HepG2 (cell line): ENCODE measurements at regions not wholly inside any gene's neighbourhood (a gene's known extent, or its start where the extent isn't known, plus 50 kb on each side); places are given as distances from the start of the nearest gene placed in this dataset.

Source experiments
- KMT2B ChIP-seq: IDR thresholded peaks from 2 replicates; pipeline ENCODE4 v1.6.1; 2016; ENCODE audit warnings: missing genetic modification reagents, missing compliant biosample characterization
- MATR3 ChIP-seq: sonication (generic); formaldehyde crosslinking; IDR thresholded peaks from 2 replicates; pipeline ENCODE4 v1.4.0; 2020; ENCODE audit warnings: missing genetic modification reagents
- POLR2A ChIP-seq, 2 experiments: IDR thresholded peaks; 2 replicates each; pipeline ENCODE4 v1.6.1; 2011; ENCODE audit warnings: low read depth in 2 of 2, low read length in 2 of 2, mild to moderate bottlenecking in 1 of 2, moderate library complexity in 1 of 2; ENCODE audit not compliant: insufficient read depth in 1 of 2
- SRF ChIP-seq: IDR thresholded peaks from 2 replicates; pipeline ENCODE4 v1.6.1; 2011; ENCODE audit warnings: mild to moderate bottlenecking, low read depth, low read length, moderate library complexity
- ZFX ChIP-seq: sonication (generic); formaldehyde crosslinking; IDR thresholded peaks from 2 replicates; pipeline ENCODE4 v1.4.0; 2020; ENCODE audit warnings: mild to moderate bottlenecking, low read depth, missing genetic modification reagents, moderate library complexity
- ZMYM4 ChIP-seq: sonication (generic); formaldehyde crosslinking; IDR thresholded peaks from 2 replicates; pipeline ENCODE4 v1.8.1; 2023; ENCODE audit warnings: mild to moderate bottlenecking, missing genetic modification reagents
- ZSCAN20 ChIP-seq: sonication (generic); formaldehyde crosslinking; IDR thresholded peaks from 2 replicates; pipeline ENCODE4 v1.4.0; 2020; ENCODE audit warnings: missing genetic modification reagents, mild to moderate bottlenecking, borderline replicate concordance
- TF ChIP-seq, protein P1 (sequence below): sonication (generic); formaldehyde crosslinking; IDR thresholded peaks from 2 replicates; pipeline ENCODE4 v1.5.0; 2020; ENCODE audit warnings: missing genetic modification reagents
- TF ChIP-seq, protein P2 (sequence below): sonication (generic); formaldehyde crosslinking; IDR thresholded peaks from 2 replicates; pipeline ENCODE4 v1.5.0; 2020; ENCODE audit warnings: mild to moderate bottlenecking, missing genetic modification reagents, moderate library complexity

DNA sequence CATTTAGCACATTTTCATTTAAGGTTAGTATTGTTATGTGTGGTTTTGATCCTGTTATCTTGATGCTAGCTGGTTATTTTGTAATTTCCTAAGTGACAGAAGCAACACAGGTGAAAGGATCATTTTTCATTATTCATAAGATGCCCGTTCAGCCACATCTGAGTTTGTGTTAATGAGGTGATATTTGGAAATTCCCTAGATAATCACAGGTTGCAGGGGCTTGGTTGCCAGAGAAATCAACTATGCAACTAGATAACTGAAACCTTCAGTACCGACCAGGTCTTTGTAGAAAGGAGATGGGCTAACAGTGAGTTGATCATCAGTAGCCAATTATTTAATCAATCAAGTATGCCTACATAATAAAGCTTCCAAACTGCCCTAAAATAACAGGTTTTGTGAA lies 121.3 kb upstream of the UFM1 start:
- TF ChIP-seq, protein P1, sequence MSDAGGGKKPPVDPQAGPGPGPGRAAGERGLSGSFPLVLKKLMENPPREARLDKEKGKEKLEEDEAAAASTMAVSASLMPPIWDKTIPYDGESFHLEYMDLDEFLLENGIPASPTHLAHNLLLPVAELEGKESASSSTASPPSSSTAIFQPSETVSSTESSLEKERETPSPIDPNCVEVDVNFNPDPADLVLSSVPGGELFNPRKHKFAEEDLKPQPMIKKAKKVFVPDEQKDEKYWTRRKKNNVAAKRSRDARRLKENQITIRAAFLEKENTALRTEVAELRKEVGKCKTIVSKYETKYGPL: no peak
- no peak for TF ChIP-seq POLR2A (IDR thresholded peaks at IDR 0.05; ENCODE audit: insufficient read depth in 1 of 2, low read depth in 2 of 2, low read length in 2 of 2)
- TF ChIP-seq ZMYM4 (CRISPR knock-in tag): no peak
- no peak for TF ChIP-seq SRF
- TF ChIP-seq, protein P2, sequence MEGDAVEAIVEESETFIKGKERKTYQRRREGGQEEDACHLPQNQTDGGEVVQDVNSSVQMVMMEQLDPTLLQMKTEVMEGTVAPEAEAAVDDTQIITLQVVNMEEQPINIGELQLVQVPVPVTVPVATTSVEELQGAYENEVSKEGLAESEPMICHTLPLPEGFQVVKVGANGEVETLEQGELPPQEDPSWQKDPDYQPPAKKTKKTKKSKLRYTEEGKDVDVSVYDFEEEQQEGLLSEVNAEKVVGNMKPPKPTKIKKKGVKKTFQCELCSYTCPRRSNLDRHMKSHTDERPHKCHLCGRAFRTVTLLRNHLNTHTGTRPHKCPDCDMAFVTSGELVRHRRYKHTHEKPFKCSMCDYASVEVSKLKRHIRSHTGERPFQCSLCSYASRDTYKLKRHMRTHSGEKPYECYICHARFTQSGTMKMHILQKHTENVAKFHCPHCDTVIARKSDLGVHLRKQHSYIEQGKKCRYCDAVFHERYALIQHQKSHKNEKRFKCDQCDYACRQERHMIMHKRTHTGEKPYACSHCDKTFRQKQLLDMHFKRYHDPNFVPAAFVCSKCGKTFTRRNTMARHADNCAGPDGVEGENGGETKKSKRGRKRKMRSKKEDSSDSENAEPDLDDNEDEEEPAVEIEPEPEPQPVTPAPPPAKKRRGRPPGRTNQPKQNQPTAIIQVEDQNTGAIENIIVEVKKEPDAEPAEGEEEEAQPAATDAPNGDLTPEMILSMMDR: no peak
- TF ChIP-seq MATR3 (CRISPR knock-in tag): no peak
- TF ChIP-seq ZSCAN20 (CRISPR knock-in tag): no peak
- no peak for TF ChIP-seq KMT2B (CRISPR knock-in tag)
- TF ChIP-seq ZFX (CRISPR knock-in tag): no peak
